AG04450 (cell line): ENCODE measurements at regions not wholly inside any gene's neighbourhood (a gene's known extent, or its start where the extent isn't known, plus 50 kb on each side); places are given as distances from the start of the nearest gene placed in this dataset.
A peak's percentile ranks its signal among the peaks of the same experiment; 100 is the strongest.

ENCODE experiments used
- CTCF ChIA-PET: fragments of 300-600, 350-600 bp; formaldehyde crosslinking; extraction: SDS; loops from one replicate; lab custom pipeline; 2022; ENCODE audit warnings: antibody characterized with exemption, inconsistent platforms; lab: Charles Lee
- POLR2A ChIA-PET: fragments of 350-600 bp; formaldehyde crosslinking; extraction: SDS; loops from one replicate; lab custom pipeline; 2021; ENCODE audit warnings: antibody characterized with exemption, inconsistent platforms; lab: Yijun Ruan, JAX
- DNase-seq: peaks from one replicate; pipeline ENCODE4 v3.0.0-alpha.2; 2011; ENCODE audit warnings: low read depth, low spot score
- H3K27ac ChIP-seq: one replicate; pipeline ENCODE4 v1.5.1; 2012; ENCODE audit warnings: low read depth, low read length, control low read depth
- H3K27me3 ChIP-seq: one replicate; pipeline ENCODE4 v1.6.0; 2012; ENCODE audit warnings: low read length; ENCODE audit not compliant: control insufficient read depth, insufficient read depth
- H3K4me3 ChIP-seq: 2 replicates; pipeline ENCODE4 v1.5.1; 2011; ENCODE audit warnings: mild to moderate bottlenecking, low read depth, low read length, control low read depth
- H3K9me3 ChIP-seq: 2 replicates; pipeline ENCODE4 v1.5.1; 2012; ENCODE audit warnings: low read length; ENCODE audit not compliant: control insufficient read depth, insufficient read depth
- CTCF ChIP-seq: IDR thresholded peaks from 2 replicates; pipeline ENCODE4 v1.5.1; 2011; ENCODE audit warnings: low read depth, low read length, control low read depth, inconsistent platforms

- Histone ChIP-seq H3K4me3 (no peak overlapping the region), H3K9me3 (no peaks in the 10 kb centered on the region), H3K27ac (no peak overlapping the region), H3K27me3 (no peaks in the 10 kb centered on the region)
- TF ChIP-seq CTCF: no peak
- DNase-seq: no peak
- POLR2A ChIA-PET: no interaction called here
- CTCF ChIA-PET: no interaction called here
Measured at GRCh38 chr2:65598996-65599395, 166.6 kb upstream of the SPRED2 start.

GRCh38 chr2:65598264-65598663 lies 165.9 kb upstream of the SPRED2 start:
- H3K27ac ChIP-seq: no peak overlapping the region
- no peak for TF ChIP-seq CTCF
- POLR2A ChIA-PET: no interaction called here
- H3K4me3 ChIP-seq: no peak overlapping the region
- no peaks in the 10 kb centered on the region for H3K9me3 ChIP-seq
- CTCF ChIA-PET: no interaction called here
- H3K27me3 ChIP-seq: no peaks in the 10 kb centered on the region
- no peak for DNase-seq

- peak; percentile 8 for DNase-seq
- POLR2A ChIA-PET: interaction anchor here (0.7 kb wide), 1 partner anchor 29 kb away, joined by 3 read pairs; no protein-coding TSS in a partner anchor
- no peak overlapping the region for H3K27ac ChIP-seq
- no peak overlapping the region for H3K4me3 ChIP-seq
- no peaks in the 10 kb centered on the region for H3K27me3 ChIP-seq
- CTCF ChIA-PET: interaction anchor here (0.6 kb wide), 1 partner anchor 678 kb away, joined by 3 read pairs; no protein-coding TSS in a partner anchor
- no peak for TF ChIP-seq CTCF
- no peaks in the 10 kb centered on the region for H3K9me3 ChIP-seq
Measured at GRCh38 chr2:65595630-65596029, 163.2 kb upstream of the SPRED2 start.

- ChIA-PET CTCF (no interaction called here), POLR2A (interaction anchor here (1.0 kb wide), 1 partner anchor 26 kb away, joined by 4 read pairs; no protein-coding TSS in a partner anchor)
- H3K4me3 ChIP-seq: no peak overlapping the region
- no peak for TF ChIP-seq CTCF
- H3K27ac ChIP-seq: no peak overlapping the region
- no peaks in the 10 kb centered on the region for H3K9me3 ChIP-seq
- DNase-seq: no peak
- no peaks in the 10 kb centered on the region for H3K27me3 ChIP-seq
Measured at GRCh38 chr2:65594150-65594549, 161.8 kb upstream of the SPRED2 start.

- CTCF ChIA-PET: no interaction called here
Measured at GRCh38 chr2:65589667-65590066, 157.3 kb upstream of the SPRED2 start.

More at GRCh38 chr2:65589667-65590066, 157.3 kb upstream of the SPRED2 start:
- no peak overlapping the region for H3K27ac ChIP-seq
- no peak for DNase-seq
- no peaks in the 10 kb centered on the region for H3K27me3 ChIP-seq
- no peak for TF ChIP-seq CTCF
- no peaks in the 10 kb centered on the region for H3K9me3 ChIP-seq
- H3K4me3 ChIP-seq: no peak overlapping the region
- POLR2A ChIA-PET: no interaction called here
